OCI-LY1 (cell line): ENCODE measurements at regions not wholly inside any gene's neighbourhood (a gene's known extent, or its start where the extent isn't known, plus 50 kb on each side); places are given as distances from the start of the nearest gene placed in this dataset.

Experiments
- H2AFZ ChIP-seq: fragments of 200-600 bp; sonication (generic), shearing (Covaris generic); 2 replicates; pipeline ENCODE4 v1.6.0; 2014; ENCODE audit warnings: antibody characterized with exemption, mild to moderate bottlenecking, low read length
- H3F3A ChIP-seq: fragments of 200-600 bp; sonication (generic), shearing (Covaris generic); 2 replicates; pipeline ENCODE4 v1.6.0; 2014; ENCODE audit warnings: mild to moderate bottlenecking, antibody characterized with exemption, low read length, moderate library complexity; ENCODE audit not compliant: insufficient read depth
- H3K27ac ChIP-seq: fragments of 200-600 bp; sonication (generic); 2 replicates; pipeline ENCODE4 v1.5.1; 2014; ENCODE audit warnings: low read length, mixed run types, mild to moderate bottlenecking, low read depth; ENCODE audit not compliant: poor library complexity, severe bottlenecking
- H3K27me3 ChIP-seq: fragments of 200-600 bp; sonication (generic); 2 replicates; pipeline ENCODE4 v1.6.0; 2014; ENCODE audit warnings: antibody characterized with exemption, mild to moderate bottlenecking, low read length, moderate library complexity; ENCODE audit not compliant: insufficient read depth
- H3K36me3 ChIP-seq: fragments of 200-600 bp; sonication (generic); 2 replicates; pipeline ENCODE4 v1.6.1; 2014; ENCODE audit warnings: mild to moderate bottlenecking, antibody characterized with exemption, low read length, moderate library complexity, mixed read lengths; ENCODE audit not compliant: insufficient read depth
- H3K4me1 ChIP-seq: fragments of 200-600 bp; sonication (generic); 2 replicates; pipeline ENCODE4 v1.5.1; 2014; ENCODE audit warnings: mild to moderate bottlenecking, low read length, moderate library complexity; ENCODE audit not compliant: insufficient read depth, severe bottlenecking
- H3K4me2 ChIP-seq: fragments of 200-600 bp; sonication (generic), shearing (Covaris generic); 2 replicates; pipeline ENCODE4 v1.6.1; 2014; ENCODE audit warnings: low read length
- H3K4me3 ChIP-seq: fragments of 200-600 bp; sonication (generic); 2 replicates; pipeline ENCODE4 v1.5.1; 2014; ENCODE audit warnings: low read length, low read depth, mild to moderate bottlenecking, mixed read lengths; ENCODE audit not compliant: poor library complexity, severe bottlenecking
- H3K79me2 ChIP-seq: fragments of 200-600 bp; shearing (Covaris generic); 2 replicates; pipeline ENCODE4 v1.6.1; 2016; ENCODE audit warnings: mixed run types, low read length, mixed read lengths; ENCODE audit not compliant: insufficient read depth
- H3K9ac ChIP-seq: fragments of 200-600 bp; sonication (generic), shearing (Covaris generic); 2 replicates; pipeline ENCODE4 v1.6.1; 2014; ENCODE audit warnings: mild to moderate bottlenecking, low read length, mixed read lengths
- H3K9me2 ChIP-seq: fragments of 200-600 bp; sonication (generic), shearing (Covaris generic); 2 replicates; pipeline ENCODE4 v1.6.1; 2014; ENCODE audit warnings: low read depth, mild to moderate bottlenecking, low read length, mixed read lengths
- H3K9me3 ChIP-seq: fragments of 200-600 bp; shearing (Covaris generic); 2 replicates; pipeline ENCODE4 v1.6.1; 2014; ENCODE audit warnings: low read length, mixed read lengths
- H4K20me1 ChIP-seq: fragments of 200-600 bp; sonication (generic), shearing (Covaris generic); 2 replicates; pipeline ENCODE4 v1.6.0; 2016; ENCODE audit warnings: mild to moderate bottlenecking, low read length; ENCODE audit not compliant: insufficient read depth
- EZH2 ChIP-seq: fragments of 200-600 bp; sonication (generic), shearing (Covaris generic); IDR thresholded peaks from 2 replicates; pipeline ENCODE4 v1.8.0; 2017; ENCODE audit warnings: borderline replicate concordance, mixed run types, mild to moderate bottlenecking, antibody characterized with exemption, low read length, moderate library complexity, mixed read lengths
- TF ChIP-seq, protein P1 (sequence below): fragments of 200-600 bp; sonication (generic), shearing (Covaris generic); IDR thresholded peaks from 2 replicates; pipeline ENCODE4 v1.5.1; 2017; ENCODE audit warnings: mild to moderate bottlenecking, antibody characterized with exemption, low read length, moderate library complexity, mixed read lengths

DNA sequence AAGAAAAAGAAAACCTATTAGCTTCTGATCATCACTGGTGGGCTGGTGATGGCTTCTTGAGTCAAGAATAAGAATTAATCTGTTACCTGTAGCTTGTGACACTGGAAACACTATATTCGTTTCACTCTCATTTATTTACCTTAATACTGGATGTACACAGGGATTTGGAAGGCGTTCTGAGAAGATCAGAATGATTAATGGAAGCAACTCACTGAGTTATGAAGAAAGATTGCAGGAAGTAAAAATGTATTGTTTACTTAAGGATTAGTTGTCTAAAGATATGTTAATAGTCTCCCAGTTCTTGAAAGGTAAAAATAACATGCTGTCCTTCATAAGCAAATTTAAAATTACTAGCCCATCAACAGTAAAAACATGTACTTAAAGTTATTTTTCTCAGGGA is 644.9 kb upstream of the NCAM2 start:
- no peaks in the 10 kb centered on the region for H4K20me1 ChIP-seq
- no peaks in the 10 kb centered on the region for H3K9me3 ChIP-seq
- no peak overlapping the region for H3K4me2 ChIP-seq
- no peaks in the 10 kb centered on the region for H3K36me3 ChIP-seq
- no peak for TF ChIP-seq EZH2
- TF ChIP-seq, protein P1, sequence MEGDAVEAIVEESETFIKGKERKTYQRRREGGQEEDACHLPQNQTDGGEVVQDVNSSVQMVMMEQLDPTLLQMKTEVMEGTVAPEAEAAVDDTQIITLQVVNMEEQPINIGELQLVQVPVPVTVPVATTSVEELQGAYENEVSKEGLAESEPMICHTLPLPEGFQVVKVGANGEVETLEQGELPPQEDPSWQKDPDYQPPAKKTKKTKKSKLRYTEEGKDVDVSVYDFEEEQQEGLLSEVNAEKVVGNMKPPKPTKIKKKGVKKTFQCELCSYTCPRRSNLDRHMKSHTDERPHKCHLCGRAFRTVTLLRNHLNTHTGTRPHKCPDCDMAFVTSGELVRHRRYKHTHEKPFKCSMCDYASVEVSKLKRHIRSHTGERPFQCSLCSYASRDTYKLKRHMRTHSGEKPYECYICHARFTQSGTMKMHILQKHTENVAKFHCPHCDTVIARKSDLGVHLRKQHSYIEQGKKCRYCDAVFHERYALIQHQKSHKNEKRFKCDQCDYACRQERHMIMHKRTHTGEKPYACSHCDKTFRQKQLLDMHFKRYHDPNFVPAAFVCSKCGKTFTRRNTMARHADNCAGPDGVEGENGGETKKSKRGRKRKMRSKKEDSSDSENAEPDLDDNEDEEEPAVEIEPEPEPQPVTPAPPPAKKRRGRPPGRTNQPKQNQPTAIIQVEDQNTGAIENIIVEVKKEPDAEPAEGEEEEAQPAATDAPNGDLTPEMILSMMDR, result no peak
- no peaks in the 10 kb centered on the region for H3K9me2 ChIP-seq
- H3K4me1 ChIP-seq, result no peaks in the 10 kb centered on the region
- H3K27me3 ChIP-seq, result no peaks in the 10 kb centered on the region
- no peak overlapping the region for H3K9ac ChIP-seq
- no peak overlapping the region for H3K27ac ChIP-seq
- H3K79me2 ChIP-seq, result no peaks in the 10 kb centered on the region
- no peak overlapping the region for H3K4me3 ChIP-seq
- H3F3A ChIP-seq, result no peaks in the 10 kb centered on the region
- no peak overlapping the region for H2AFZ ChIP-seq

DNA sequence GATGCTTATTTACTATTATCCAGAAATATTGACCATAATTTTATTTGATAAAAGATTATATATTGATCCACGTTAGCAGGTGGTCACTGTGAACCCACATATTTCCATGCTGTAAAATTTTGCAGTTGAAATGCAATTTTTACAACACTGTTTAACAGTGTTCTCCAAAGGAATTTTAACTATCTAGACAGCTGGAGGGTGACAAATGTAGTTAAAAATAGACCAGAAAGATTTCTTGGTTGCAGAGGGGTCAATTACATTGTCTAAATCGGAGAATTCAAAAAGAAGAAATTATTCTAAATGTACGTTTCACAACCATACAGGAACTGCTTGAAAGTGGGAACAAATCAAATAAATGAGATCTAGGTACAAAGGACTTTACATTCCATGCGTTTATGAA is 625.2 kb upstream of the NCAM2 start:
- Histone ChIP-seq H3F3A (no peaks in the 10 kb centered on the region), H2AFZ (no peak overlapping the region), H3K9ac (no peak overlapping the region), H3K4me2 (no peak overlapping the region), H4K20me1 (no peaks in the 10 kb centered on the region), H3K4me3 (no peak overlapping the region), H3K4me1 (no peaks in the 10 kb centered on the region), H3K79me2 (no peaks in the 10 kb centered on the region), H3K36me3 (no peaks in the 10 kb centered on the region), H3K27ac (no peak overlapping the region), H3K27me3 (no peaks in the 10 kb centered on the region), H3K9me2 (no peaks in the 10 kb centered on the region), H3K9me3 (no peaks in the 10 kb centered on the region)
- TF ChIP-seq EZH2, result no peak
- TF ChIP-seq, protein P1, result no peak

DNA sequence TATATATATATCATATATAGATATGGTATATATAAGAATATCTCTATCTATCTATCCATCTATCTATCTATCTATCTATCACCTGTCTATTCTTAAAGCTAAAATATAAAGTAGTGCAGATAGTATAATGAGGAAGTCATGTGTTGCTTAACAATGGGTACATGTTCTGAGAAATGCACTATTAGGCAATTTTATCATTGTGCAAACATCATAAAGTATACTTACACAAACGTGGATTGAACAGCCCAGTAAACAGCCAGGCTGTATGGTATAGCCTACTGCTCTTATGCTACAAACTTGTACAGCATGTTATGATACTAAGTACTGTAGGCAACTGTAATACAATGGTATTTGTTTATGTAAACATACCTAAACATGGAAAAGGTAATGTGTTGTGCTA is 621.0 kb upstream of the NCAM2 start:
- Histone ChIP-seq H3K27ac (no peak overlapping the region), H4K20me1 (no peaks in the 10 kb centered on the region), H3K27me3 (no peaks in the 10 kb centered on the region), H2AFZ (no peak overlapping the region), H3K9me3 (no peaks in the 10 kb centered on the region), H3K9me2 (no peaks in the 10 kb centered on the region), H3K4me2 (no peak overlapping the region), H3F3A (no peaks in the 10 kb centered on the region), H3K79me2 (no peaks in the 10 kb centered on the region), H3K9ac (no peak overlapping the region), H3K4me3 (no peak overlapping the region), H3K4me1 (no peaks in the 10 kb centered on the region), H3K36me3 (no peaks in the 10 kb centered on the region)
- TF ChIP-seq EZH2, result no peak
- TF ChIP-seq, protein P1, result no peak
